GM10266 (cell line): ENCODE measurements at regions not wholly inside any gene's neighbourhood (a gene's known extent, or its start where the extent isn't known, plus 50 kb on each side); places are given as distances from the start of the nearest gene placed in this dataset.

Experiments used
- DNase-seq: peaks from one replicate; pipeline ENCODE4 v3.0.0; 2012; ENCODE audit errors: extremely low spot score
- CTCF ChIP-seq: IDR thresholded peaks from 2 replicates; pipeline ENCODE4 v1.5.1; 2012; ENCODE audit warnings: mild to moderate bottlenecking, low read depth; ENCODE audit not compliant: control insufficient read depth, insufficient read depth; ENCODE audit errors: missing control alignments

- TF ChIP-seq CTCF: no peak
- peak; percentile 8 for DNase-seq
These were observed 1216.6 kb upstream of the PIK3C3 start for GRCh38 chr18:40738321-40738880.

GRCh38 chr18:40708726-40709125 is 1246.3 kb upstream of the PIK3C3 start:
- no peak for TF ChIP-seq CTCF
- no peak for DNase-seq

GRCh38 chr18:40707797-40708196 is 1247.2 kb upstream of the PIK3C3 start:
- DNase-seq: no peak
- no peak for TF ChIP-seq CTCF

GRCh38 chr18:40698129-40698528 is 1256.9 kb upstream of the PIK3C3 start:
- no peak for DNase-seq
- no peak for TF ChIP-seq CTCF

GRCh38 chr18:40695526-40695925 is 1259.5 kb upstream of the PIK3C3 start:
- DNase-seq: no peak
- TF ChIP-seq CTCF: no peak

- DNase-seq: no peak
- TF ChIP-seq CTCF: no peak
These were observed 1262.2 kb upstream of the PIK3C3 start for GRCh38 chr18:40692871-40693270.

GRCh38 chr18:40690062-40690461 is 1265.0 kb upstream of the PIK3C3 start:
- DNase-seq: no peak
- no peak for TF ChIP-seq CTCF
